ENCODE measurements at regions not wholly inside any gene's neighbourhood (a gene's known extent, or its start where the extent isn't known, plus 50 kb on each side); places are given as distances from the start of the nearest gene placed in this dataset.

DNA sequence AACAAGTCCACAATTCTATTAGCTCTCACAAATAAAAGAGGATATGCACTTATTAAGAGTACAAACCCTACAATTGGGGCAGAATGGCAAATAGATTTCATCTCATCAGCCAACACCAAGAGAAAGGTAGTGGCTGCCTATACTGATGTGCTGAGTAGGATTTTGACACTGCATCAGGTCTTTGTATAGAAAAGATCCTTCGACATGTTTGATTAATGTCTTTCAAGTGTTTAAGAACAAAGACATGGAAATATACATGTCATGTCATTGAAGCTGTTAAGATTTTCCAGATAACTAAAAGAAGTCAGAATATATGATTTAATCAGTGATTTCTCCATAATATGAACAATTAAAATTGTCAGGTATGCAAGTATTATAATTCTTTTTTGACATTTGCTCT lies 238.7 kb upstream of the GRAMD2B start:
- TF ChIP-seq, protein P1, sequence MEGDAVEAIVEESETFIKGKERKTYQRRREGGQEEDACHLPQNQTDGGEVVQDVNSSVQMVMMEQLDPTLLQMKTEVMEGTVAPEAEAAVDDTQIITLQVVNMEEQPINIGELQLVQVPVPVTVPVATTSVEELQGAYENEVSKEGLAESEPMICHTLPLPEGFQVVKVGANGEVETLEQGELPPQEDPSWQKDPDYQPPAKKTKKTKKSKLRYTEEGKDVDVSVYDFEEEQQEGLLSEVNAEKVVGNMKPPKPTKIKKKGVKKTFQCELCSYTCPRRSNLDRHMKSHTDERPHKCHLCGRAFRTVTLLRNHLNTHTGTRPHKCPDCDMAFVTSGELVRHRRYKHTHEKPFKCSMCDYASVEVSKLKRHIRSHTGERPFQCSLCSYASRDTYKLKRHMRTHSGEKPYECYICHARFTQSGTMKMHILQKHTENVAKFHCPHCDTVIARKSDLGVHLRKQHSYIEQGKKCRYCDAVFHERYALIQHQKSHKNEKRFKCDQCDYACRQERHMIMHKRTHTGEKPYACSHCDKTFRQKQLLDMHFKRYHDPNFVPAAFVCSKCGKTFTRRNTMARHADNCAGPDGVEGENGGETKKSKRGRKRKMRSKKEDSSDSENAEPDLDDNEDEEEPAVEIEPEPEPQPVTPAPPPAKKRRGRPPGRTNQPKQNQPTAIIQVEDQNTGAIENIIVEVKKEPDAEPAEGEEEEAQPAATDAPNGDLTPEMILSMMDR (conservative IDR thresholded peaks at IDR 0.05; ENCODE audit: low read depth, low read length) = no peak
- TF ChIP-seq EZH2phosphoT487 (IDR thresholded peaks at IDR 0.05; ENCODE audit: borderline replicate concordance, low read length) = no peak
